ENCODE measurements at regions not wholly inside any gene's neighbourhood (a gene's known extent, or its start where the extent isn't known, plus 50 kb on each side); places are given as distances from the start of the nearest gene placed in this dataset.

DNA sequence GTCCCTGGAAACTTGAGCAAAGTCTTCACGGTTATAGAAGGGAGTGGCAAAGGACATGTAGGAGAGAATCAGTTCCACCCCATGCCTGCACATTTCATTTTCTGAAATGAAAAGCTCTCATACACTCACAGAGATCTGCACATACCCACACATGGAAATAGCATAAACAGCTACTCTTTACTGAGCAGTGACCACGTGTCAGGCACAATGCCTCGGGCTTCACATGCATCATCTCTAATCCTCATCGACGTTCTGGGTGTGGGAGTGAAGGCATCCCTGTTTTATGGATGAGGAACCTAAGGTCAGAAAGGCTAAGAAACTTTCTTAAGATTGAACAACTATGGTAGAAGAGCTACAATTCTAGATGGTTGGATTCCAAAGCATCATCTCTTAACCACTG, 198.8 kb downstream of the DAD1 start:
- H3K27me3 ChIP-seq (ENCODE audit: low read depth) = peaks cover 4% of the 10 kb centered on the region
- DNase-seq (no peak), ATAC-seq (no peak)
- no peaks in the 10 kb centered on the region for H3K9me3 ChIP-seq
- intact Hi-C loops (cut with DNase I) = loop anchor here (5.0 kb wide), 1 partner anchor 82 kb away; no protein-coding TSS in a partner anchor
- TF ChIP-seq, protein P1, sequence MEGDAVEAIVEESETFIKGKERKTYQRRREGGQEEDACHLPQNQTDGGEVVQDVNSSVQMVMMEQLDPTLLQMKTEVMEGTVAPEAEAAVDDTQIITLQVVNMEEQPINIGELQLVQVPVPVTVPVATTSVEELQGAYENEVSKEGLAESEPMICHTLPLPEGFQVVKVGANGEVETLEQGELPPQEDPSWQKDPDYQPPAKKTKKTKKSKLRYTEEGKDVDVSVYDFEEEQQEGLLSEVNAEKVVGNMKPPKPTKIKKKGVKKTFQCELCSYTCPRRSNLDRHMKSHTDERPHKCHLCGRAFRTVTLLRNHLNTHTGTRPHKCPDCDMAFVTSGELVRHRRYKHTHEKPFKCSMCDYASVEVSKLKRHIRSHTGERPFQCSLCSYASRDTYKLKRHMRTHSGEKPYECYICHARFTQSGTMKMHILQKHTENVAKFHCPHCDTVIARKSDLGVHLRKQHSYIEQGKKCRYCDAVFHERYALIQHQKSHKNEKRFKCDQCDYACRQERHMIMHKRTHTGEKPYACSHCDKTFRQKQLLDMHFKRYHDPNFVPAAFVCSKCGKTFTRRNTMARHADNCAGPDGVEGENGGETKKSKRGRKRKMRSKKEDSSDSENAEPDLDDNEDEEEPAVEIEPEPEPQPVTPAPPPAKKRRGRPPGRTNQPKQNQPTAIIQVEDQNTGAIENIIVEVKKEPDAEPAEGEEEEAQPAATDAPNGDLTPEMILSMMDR (IDR thresholded peaks at IDR 0.05) = no peak
- no peaks in the 10 kb centered on the region for H3K36me3 ChIP-seq
- no peaks in the 10 kb centered on the region for H3K4me1 ChIP-seq
- no peak overlapping the region for H3K27ac ChIP-seq
- no peak overlapping the region for H3K4me3 ChIP-seq

DNA sequence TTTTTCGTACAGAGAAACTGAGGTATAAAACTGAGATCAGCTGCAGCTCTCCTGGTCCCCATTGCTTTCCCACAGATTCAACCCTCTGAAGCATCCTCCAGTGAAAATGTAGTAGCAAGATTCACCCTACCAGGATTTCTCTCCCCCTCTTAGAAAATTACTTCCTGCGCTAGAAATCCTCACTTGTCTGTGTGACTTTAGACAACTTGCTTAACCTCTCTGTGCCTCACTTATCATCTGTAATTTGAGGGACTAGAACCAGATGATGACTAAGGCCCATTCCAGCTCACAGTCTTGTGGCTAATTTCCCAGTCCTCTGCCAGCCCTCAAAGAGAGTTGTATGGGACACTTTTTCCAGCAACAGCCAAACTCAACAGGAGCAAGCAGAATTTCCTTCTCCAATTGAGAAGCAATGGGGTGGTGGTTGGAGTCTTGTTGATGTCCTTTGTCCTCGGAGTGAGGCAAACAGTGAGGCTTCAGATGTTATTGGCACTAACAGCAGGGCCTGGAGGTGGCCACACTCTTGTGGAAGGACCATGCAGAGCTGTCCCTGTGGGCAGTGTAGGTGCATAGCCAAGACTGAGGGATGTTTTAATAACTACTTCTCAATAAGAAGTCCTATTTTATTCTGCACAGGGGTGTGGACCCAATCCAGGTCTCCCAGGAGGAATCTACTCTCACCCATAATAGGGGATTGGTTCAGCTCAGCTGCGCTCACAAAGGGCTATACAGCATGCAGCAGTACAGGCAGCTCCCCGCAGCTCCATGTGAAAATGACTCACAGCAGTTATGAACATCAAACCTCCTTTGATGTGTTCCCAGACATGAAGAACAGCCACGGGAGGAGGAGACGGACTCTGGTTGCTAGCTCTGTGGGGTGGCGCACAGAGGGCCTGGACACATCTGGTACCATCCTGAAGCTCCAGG, 200.1 kb downstream of the DAD1 start:
- Histone ChIP-seq H3K4me1 (no peaks in the 10 kb centered on the region), H3K36me3 (no peaks in the 10 kb centered on the region), H3K4me3 (no peak overlapping the region), H3K27me3 (ENCODE audit: low read depth) (peaks cover 4% of the 10 kb centered on the region), H3K27ac (no peak overlapping the region), H3K9me3 (no peaks in the 10 kb centered on the region)
- DNase-seq (no peak), ATAC-seq (no peak)
- TF ChIP-seq, protein P1 (IDR thresholded peaks at IDR 0.05) = no peak
- intact Hi-C loops (cut with DNase I) = no loop called here

DNA sequence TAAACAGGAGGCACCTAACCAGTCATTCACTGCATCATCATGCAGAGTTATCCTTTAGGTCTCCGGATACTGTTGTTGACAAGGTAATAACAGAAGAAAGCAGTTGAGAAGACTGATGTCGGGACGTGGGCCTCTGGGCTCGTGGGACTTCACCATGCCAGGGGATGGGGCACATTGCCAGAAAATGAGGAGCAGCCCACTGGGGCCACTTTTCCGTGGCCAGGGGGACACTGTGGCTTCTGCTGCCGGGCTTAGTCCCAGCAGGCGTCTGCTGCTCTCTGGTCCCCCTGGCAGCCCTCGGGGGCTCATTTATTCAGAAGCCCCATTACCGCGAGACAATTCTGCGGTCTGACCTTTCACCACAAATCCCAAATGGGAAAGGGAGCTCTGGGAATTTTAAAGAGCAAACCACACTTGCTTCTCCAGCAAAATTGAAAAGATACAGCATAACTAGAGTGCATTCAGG, 201.2 kb downstream of the DAD1 start:
- Histone ChIP-seq H3K27ac (no peak overlapping the region), H3K9me3 (no peaks in the 10 kb centered on the region), H3K36me3 (no peaks in the 10 kb centered on the region), H3K4me3 (no peak overlapping the region), H3K27me3 (ENCODE audit: low read depth) (peaks cover 4% of the 10 kb centered on the region), H3K4me1 (no peaks in the 10 kb centered on the region)
- TF ChIP-seq, protein P1 (IDR thresholded peaks at IDR 0.05) = no peak
- intact Hi-C loops (cut with DNase I) = no loop called here
- no peak for DNase-seq
- no peak for ATAC-seq

DNA sequence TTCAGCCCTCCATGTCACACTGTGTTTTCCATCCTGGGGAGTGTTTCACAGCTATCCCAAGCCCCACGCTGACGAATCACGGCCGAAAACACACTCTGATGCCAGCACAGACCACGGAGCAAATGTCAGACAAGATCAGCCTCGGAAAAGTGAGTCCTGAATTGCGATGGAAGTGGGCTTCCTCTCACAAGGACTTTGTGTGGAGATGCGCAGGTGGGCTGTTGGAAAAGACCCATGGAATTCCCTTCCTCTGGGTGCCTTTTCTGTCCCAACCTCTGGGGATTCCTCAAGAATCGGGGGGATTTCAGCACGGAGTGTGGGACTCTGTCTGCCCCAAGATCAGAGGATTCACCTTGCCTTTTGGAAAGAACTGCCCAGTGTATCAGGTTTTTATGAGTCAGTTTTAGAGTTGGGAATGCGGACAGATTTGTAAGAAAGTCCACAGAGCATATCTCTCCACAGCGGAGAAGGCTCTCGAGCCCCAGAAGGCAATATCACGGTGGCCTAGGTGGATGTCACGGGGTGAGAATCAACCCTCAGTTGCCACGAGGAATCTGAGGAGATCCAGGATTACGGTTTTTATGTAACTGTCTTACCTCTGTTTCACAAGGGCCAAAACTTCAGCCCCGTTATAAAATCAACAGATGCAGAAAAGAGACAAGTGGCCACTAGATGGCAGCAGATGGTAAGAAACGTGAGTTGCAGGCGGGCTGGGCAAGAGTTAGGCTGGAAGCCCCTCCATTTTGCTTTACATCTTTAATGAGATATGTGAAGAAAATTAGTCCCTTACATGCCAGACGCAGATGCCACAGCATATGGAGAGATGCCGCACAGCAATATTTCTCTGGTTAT, 201.9 kb downstream of the DAD1 start:
- H3K4me3 ChIP-seq = no peak overlapping the region
- H3K27me3 ChIP-seq (ENCODE audit: low read depth) = peaks cover 4% of the 10 kb centered on the region
- no peak overlapping the region for H3K27ac ChIP-seq
- intact Hi-C loops (cut with DNase I) = no loop called here
- H3K9me3 ChIP-seq = no peaks in the 10 kb centered on the region
- peak; percentile 29 to 57 for ATAC-seq
- peak; percentile 50 for DNase-seq
- H3K4me1 ChIP-seq = no peaks in the 10 kb centered on the region
- H3K36me3 ChIP-seq = no peaks in the 10 kb centered on the region
- TF ChIP-seq, protein P1 (IDR thresholded peaks at IDR 0.05) = peak; percentile 80

DNA sequence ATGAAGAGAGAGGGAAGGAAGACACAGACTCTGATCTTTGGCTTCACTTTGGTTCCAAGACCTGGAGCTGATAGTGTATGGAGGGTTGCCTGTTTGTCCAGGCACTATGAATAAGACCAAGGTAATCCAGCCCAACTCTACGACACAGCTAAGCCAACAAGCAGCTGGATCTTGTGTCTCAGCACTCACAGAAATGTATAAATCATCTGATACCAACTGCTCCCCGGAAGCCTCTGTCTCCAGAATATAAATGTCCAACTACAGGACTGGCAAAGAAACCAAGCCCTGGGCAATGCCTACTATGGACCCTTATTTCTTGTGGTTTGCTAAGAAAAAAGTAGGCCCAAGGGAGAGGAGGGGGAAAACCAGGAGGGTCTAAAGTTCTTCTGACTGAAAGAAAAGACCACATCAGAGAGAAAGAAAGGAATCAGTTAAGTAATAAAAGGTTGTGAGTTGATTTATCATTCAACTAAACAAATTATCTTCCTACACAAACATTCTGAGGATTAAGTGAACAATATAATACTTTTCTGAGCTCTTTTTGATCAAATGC, 204.0 kb downstream of the DAD1 start:
- peaks cover 7% of the 10 kb centered on the region for H3K4me1 ChIP-seq
- H3K27ac ChIP-seq = no peak overlapping the region
- H3K27me3 ChIP-seq (ENCODE audit: low read depth) = peaks cover 4% of the 10 kb centered on the region
- DNase-seq = no peak
- intact Hi-C loops (cut with DNase I) = no loop called here
- H3K36me3 ChIP-seq = no peaks in the 10 kb centered on the region
- H3K4me3 ChIP-seq = no peak overlapping the region
- no peak for ATAC-seq
- no peaks in the 10 kb centered on the region for H3K9me3 ChIP-seq
- TF ChIP-seq, protein P1 (IDR thresholded peaks at IDR 0.05) = no peak
